ENCODE measurements at regions not wholly inside any gene's neighbourhood (a gene's known extent, or its start where the extent isn't known, plus 50 kb on each side); places are given as distances from the start of the nearest gene placed in this dataset.

DNA sequence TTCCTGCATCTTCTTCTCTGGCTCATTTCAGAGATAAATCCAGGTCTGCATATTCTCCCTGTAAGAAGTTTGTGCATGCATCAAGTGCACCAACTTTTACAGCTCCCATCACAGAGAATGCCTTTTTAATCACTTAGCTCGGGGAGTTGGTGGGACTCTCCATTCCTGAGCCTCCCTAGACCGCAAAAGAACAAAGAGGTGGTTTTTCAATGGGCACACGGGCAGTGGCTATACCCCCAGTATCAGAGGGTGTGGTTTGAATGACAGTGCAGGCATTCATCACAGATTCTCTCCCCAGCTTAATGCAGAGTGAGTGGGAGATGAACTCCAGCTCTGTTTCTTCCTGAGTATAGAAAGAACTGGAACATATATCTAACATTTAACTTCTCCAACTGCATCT, 264.7 kb upstream of the NR4A3 start:
- no peak for TF ChIP-seq CTCF (IDR thresholded peaks at IDR 0.05)
- TF ChIP-seq POLR2AphosphoS5 (IDR thresholded peaks at IDR 0.05) = no peak
- TF ChIP-seq EP300 (IDR thresholded peaks at IDR 0.05) = no peak

All from upper lobe of left lung (tissue), 4 donors.